ENCODE measurements at regions not wholly inside any gene's neighbourhood (a gene's known extent, or its start where the extent isn't known, plus 50 kb on each side); places are given as distances from the start of the nearest gene placed in this dataset.

GRCh38 chr9:2311920-2312319, 296.8 kb downstream of the SMARCA2 start:
- DNase-seq (ENCODE audit: low read depth in 2 of 2, low spot score in 1 of 2) = no peak

GRCh38 chr9:2313512-2313911, 298.4 kb downstream of the SMARCA2 start:
- DNase-seq (ENCODE audit: low read depth in 2 of 2, low spot score in 1 of 2) = no peak

- no peak for DNase-seq (ENCODE audit: low read depth in 2 of 2, low spot score in 1 of 2)
These were observed 302.4 kb downstream of the SMARCA2 start for GRCh38 chr9:2317591-2317990.

GRCh38 chr9:2319421-2319820, 302.2 kb upstream of the VLDLR start:
- DNase-seq (ENCODE audit: low read depth in 2 of 2, low spot score in 1 of 2) = no peak

GRCh38 chr9:2320114-2320513, 301.5 kb upstream of the VLDLR start:
- DNase-seq (ENCODE audit: low read depth in 2 of 2, low spot score in 1 of 2) = no peak

GRCh38 chr9:2320632-2321031, 301.0 kb upstream of the VLDLR start:
- DNase-seq (ENCODE audit: low read depth in 2 of 2, low spot score in 1 of 2) = no peak

GRCh38 chr9:2321523-2322148, 300.0 kb upstream of the VLDLR start:
- DNase-seq (ENCODE audit: low read depth in 2 of 2, low spot score in 1 of 2) = no peak

- no peak for DNase-seq (ENCODE audit: low read depth in 2 of 2, low spot score in 1 of 2)
These were observed 296.8 kb upstream of the VLDLR start for GRCh38 chr9:2324742-2325141.

- DNase-seq (ENCODE audit: low read depth in 2 of 2, low spot score in 1 of 2) = no peak
These were observed 288.9 kb upstream of the VLDLR start for GRCh38 chr9:2332663-2333062.

GRCh38 chr9:2335260-2335659, 286.3 kb upstream of the VLDLR start:
- no peak for DNase-seq (ENCODE audit: low read depth in 2 of 2, low spot score in 1 of 2)

GRCh38 chr9:2336055-2336454, 285.5 kb upstream of the VLDLR start:
- no peak for DNase-seq (ENCODE audit: low read depth in 2 of 2, low spot score in 1 of 2)

- no peak for DNase-seq (ENCODE audit: low read depth in 2 of 2, low spot score in 1 of 2)
These were observed 284.5 kb upstream of the VLDLR start for GRCh38 chr9:2337131-2337530.

- no peak for DNase-seq (ENCODE audit: low read depth in 2 of 2, low spot score in 1 of 2)
These were observed 284.0 kb upstream of the VLDLR start for GRCh38 chr9:2337627-2338026.

- DNase-seq (ENCODE audit: low read depth in 2 of 2, low spot score in 1 of 2) = no peak
These were observed 282.7 kb upstream of the VLDLR start for GRCh38 chr9:2338777-2339365.

- DNase-seq (ENCODE audit: low read depth in 2 of 2, low spot score in 1 of 2) = no peak
These were observed 282.2 kb upstream of the VLDLR start for GRCh38 chr9:2339416-2339815.

- no peak for DNase-seq (ENCODE audit: low read depth in 2 of 2, low spot score in 1 of 2)
These were observed 281.4 kb upstream of the VLDLR start for GRCh38 chr9:2340046-2340760.

- DNase-seq (ENCODE audit: low read depth in 2 of 2, low spot score in 1 of 2) = no peak
These were observed 280.5 kb upstream of the VLDLR start for GRCh38 chr9:2341126-2341525.

- no peak for DNase-seq (ENCODE audit: low read depth in 2 of 2, low spot score in 1 of 2)
These were observed 279.6 kb upstream of the VLDLR start for GRCh38 chr9:2341956-2342355.

- no peak for DNase-seq (ENCODE audit: low read depth in 2 of 2, low spot score in 1 of 2)
These were observed 277.8 kb upstream of the VLDLR start for GRCh38 chr9:2343756-2344155.

GRCh38 chr9:2344436-2344835, 277.2 kb upstream of the VLDLR start:
- no peak for DNase-seq (ENCODE audit: low read depth in 2 of 2, low spot score in 1 of 2)

- no peak for DNase-seq (ENCODE audit: low read depth in 2 of 2, low spot score in 1 of 2)
These were observed 276.6 kb upstream of the VLDLR start for GRCh38 chr9:2345013-2345412.

- DNase-seq (ENCODE audit: low read depth in 2 of 2, low spot score in 1 of 2) = no peak
These were observed 275.2 kb upstream of the VLDLR start for GRCh38 chr9:2346277-2346913.
